Smooth muscle cell (in vitro differentiated cells): ENCODE measurements at regions not wholly inside any gene's neighbourhood (a gene's known extent, or its start where the extent isn't known, plus 50 kb on each side); places are given as distances from the start of the nearest gene placed in this dataset.
"Not testable (repeated sequence)": the region's sequence is repeated elsewhere in the genome, so short reads cannot be mapped to it uniquely, and the experiment has no call there.

ENCODE experiments used
- DNase-seq: peaks from one replicate; lab custom pipeline; 2025; ENCODE audit not compliant: unreplicated experiment; lab: John Stamatoyannopoulos, UW
- H2AFZ ChIP-seq: fragments of 200-600 bp; sonication (generic); 2 replicates; pipeline ENCODE4 v1.6.0; 2016; ENCODE audit warnings: antibody characterized with exemption, low read depth, mild to moderate bottlenecking
- H3F3A ChIP-seq: fragments of 200-600 bp; sonication (generic); 2 replicates; pipeline ENCODE4 v1.6.0; 2017; ENCODE audit warnings: antibody characterized with exemption, low read depth
- H3K27ac ChIP-seq: fragments of 200-600 bp; sonication (generic); 2 replicates; pipeline ENCODE4 v1.5.1; 2016; ENCODE audit warnings: low read depth, mild to moderate bottlenecking
- H3K27me3 ChIP-seq: fragments of 200-600 bp; sonication (generic); 2 replicates; pipeline ENCODE4 v1.6.1; 2016; ENCODE audit warnings: low read depth, mild to moderate bottlenecking
- H3K36me3 ChIP-seq: fragments of 200-600 bp; sonication (generic); 2 replicates; pipeline ENCODE4 v1.5.1; 2016; ENCODE audit warnings: low read depth
- H3K4me1 ChIP-seq: fragments of 200-600 bp; sonication (generic); 2 replicates; pipeline ENCODE4 v1.5.1; 2016; ENCODE audit warnings: low read depth
- H3K4me2 ChIP-seq: fragments of 200-600 bp; sonication (generic); 2 replicates; pipeline ENCODE4 v1.6.0; 2016; ENCODE audit warnings: mild to moderate bottlenecking
- H3K4me3 ChIP-seq: fragments of 200-600 bp; sonication (generic); 2 replicates; pipeline ENCODE4 v1.5.1; 2016; ENCODE audit warnings: mild to moderate bottlenecking
- H3K79me2 ChIP-seq: fragments of 200-600 bp; sonication (generic); 2 replicates; pipeline ENCODE4 v1.6.0; 2016; ENCODE audit warnings: low read depth, mild to moderate bottlenecking
- H3K9ac ChIP-seq: fragments of 200-600 bp; sonication (generic); 2 replicates; pipeline ENCODE4 v1.6.0; 2016; ENCODE audit warnings: low read depth
- H3K9me3 ChIP-seq: fragments of 200-600 bp; sonication (generic); replicated peaks from 2 replicates; pipeline ENCODE4 v1.5.1; 2016; ENCODE audit warnings: low read depth
- H4K20me1 ChIP-seq: fragments of 200-600 bp; sonication (generic); 2 replicates; pipeline ENCODE4 v1.6.0; 2016; ENCODE audit warnings: low read depth
- CTCF ChIP-seq: fragments of 200-600 bp; sonication (generic); IDR thresholded peaks from 2 replicates; pipeline ENCODE4 v1.5.1; 2017; ENCODE audit warnings: borderline replicate concordance, mild to moderate bottlenecking, antibody characterized with exemption; ENCODE audit not compliant: insufficient read depth, poor library complexity, severe bottlenecking
- WGBS: methylation state at CpG from one replicate; pipeline ENCODE4 v1.1.7; 2016; ENCODE audit warnings: low lambda C conversion rate; 5-methylcytosine and 5-hydroxymethylcytosine counted together

- Histone ChIP-seq H3F3A (no peaks in the 10 kb centered on the region), H3K36me3 (no peaks in the 10 kb centered on the region), H3K79me2 (no peaks in the 10 kb centered on the region), H3K27ac (no peak overlapping the region), H3K4me1 (no peaks in the 10 kb centered on the region), H2AFZ (no peak overlapping the region), H4K20me1 (no peaks in the 10 kb centered on the region), H3K4me3 (no peak overlapping the region), H3K4me2 (no peak overlapping the region), H3K9ac (no peak overlapping the region), H3K27me3 (no peaks in the 10 kb centered on the region), H3K9me3 (no peaks in the 10 kb centered on the region)
- no peak for TF ChIP-seq CTCF
- no peak for DNase-seq
- WGBS = 74% methylated on average over 4 of the region's 4 CpGs
These were observed 483.0 kb downstream of the CBLN4 start for GRCh38 chr20:55522296-55522815.

- not testable (repeated sequence) for H3K27ac ChIP-seq, H3K4me3 ChIP-seq, H3K79me2 ChIP-seq, H3K9ac ChIP-seq, H3K4me1 ChIP-seq, H3K36me3 ChIP-seq, H3K9me3 ChIP-seq, DNase-seq, H4K20me1 ChIP-seq, H3K4me2 ChIP-seq, H3K27me3 ChIP-seq, H3F3A ChIP-seq, H2AFZ ChIP-seq
These were observed 487.7 kb downstream of the CBLN4 start for GRCh38 chr20:55517584-55517983.

GRCh38 chr20:55515832-55516231 is 489.5 kb downstream of the CBLN4 start:
- TF ChIP-seq CTCF = no peak
- no peaks in the 10 kb centered on the region for H3K27me3 ChIP-seq
- no peaks in the 10 kb centered on the region for H3K4me1 ChIP-seq
- no peak for DNase-seq
- H3K4me3 ChIP-seq = no peak overlapping the region
- WGBS = 63% methylated on average over 3 of the region's 3 CpGs
- H3F3A ChIP-seq = no peaks in the 10 kb centered on the region
- H3K27ac ChIP-seq = no peak overlapping the region
- H2AFZ ChIP-seq = no peak overlapping the region
- H3K9me3 ChIP-seq = no peaks in the 10 kb centered on the region
- no peaks in the 10 kb centered on the region for H3K79me2 ChIP-seq
- no peaks in the 10 kb centered on the region for H4K20me1 ChIP-seq
- no peak overlapping the region for H3K9ac ChIP-seq
- H3K36me3 ChIP-seq = no peaks in the 10 kb centered on the region
- no peak overlapping the region for H3K4me2 ChIP-seq

- no peak overlapping the region for H2AFZ ChIP-seq
- no peaks in the 10 kb centered on the region for H3K36me3 ChIP-seq
- H4K20me1 ChIP-seq = no peaks in the 10 kb centered on the region
- 69% methylated on average over 2 of the region's 2 CpGs for WGBS
- no peak overlapping the region for H3K27ac ChIP-seq
- no peak for TF ChIP-seq CTCF
- no peaks in the 10 kb centered on the region for H3K27me3 ChIP-seq
- H3K9ac ChIP-seq = no peak overlapping the region
- H3K4me2 ChIP-seq = no peak overlapping the region
- H3F3A ChIP-seq = no peaks in the 10 kb centered on the region
- no peaks in the 10 kb centered on the region for H3K4me1 ChIP-seq
- no peak overlapping the region for H3K4me3 ChIP-seq
- H3K79me2 ChIP-seq = no peaks in the 10 kb centered on the region
- H3K9me3 ChIP-seq = no peaks in the 10 kb centered on the region
- no peak for DNase-seq
These were observed 490.8 kb downstream of the CBLN4 start for GRCh38 chr20:55514531-55514930.
